Choroid plexus epithelial cell (primary cell): ENCODE measurements at regions not wholly inside any gene's neighbourhood (a gene's known extent, or its start where the extent isn't known, plus 50 kb on each side); places are given as distances from the start of the nearest gene placed in this dataset.
A peak's percentile ranks its signal among the peaks of the same experiment; 100 is the strongest.
"Not testable (repeated sequence)": the region's sequence is repeated elsewhere in the genome, so short reads cannot be mapped to it uniquely, and the experiment has no call there.

Experiments
- DNase-seq: peaks from one replicate; pipeline ENCODE4 v3.0.0-alpha.2; 2010; ENCODE audit warnings: low read depth
- H3K4me3 ChIP-seq: 2 replicates; pipeline ENCODE4 v1.5.1; 2011; ENCODE audit warnings: low read depth, mild to moderate bottlenecking, control low read depth, low read length, moderate library complexity
- CTCF ChIP-seq: conservative IDR thresholded peaks from 2 replicates; pipeline ENCODE4 v1.5.1; 2011; ENCODE audit warnings: low read depth, mild to moderate bottlenecking, control low read depth, inconsistent platforms, low read length, moderate library complexity

GRCh38 chr10:78236416-78237015 is 202.9 kb downstream of the RPS24 start:
- no peak overlapping the region for H3K4me3 ChIP-seq
- no peak for DNase-seq
- no peak for TF ChIP-seq CTCF

- not testable (repeated sequence) for DNase-seq, H3K4me3 ChIP-seq
These were observed 204.3 kb downstream of the RPS24 start for GRCh38 chr10:78237951-78238350.

- TF ChIP-seq CTCF = no peak
- H3K4me3 ChIP-seq = no peak overlapping the region
- DNase-seq = no peak
These were observed 213.6 kb downstream of the RPS24 start for GRCh38 chr10:78247266-78247665.

GRCh38 chr10:78247821-78248220 is 214.2 kb downstream of the RPS24 start:
- DNase-seq = no peak
- no peak for TF ChIP-seq CTCF
- H3K4me3 ChIP-seq = no peak overlapping the region

- H3K4me3 ChIP-seq = no peak overlapping the region
- TF ChIP-seq CTCF = no peak
- peak; percentile 46 for DNase-seq
These were observed 215.2 kb downstream of the RPS24 start for GRCh38 chr10:78248651-78249464.

- H3K4me3 ChIP-seq = no peak overlapping the region
- TF ChIP-seq CTCF = no peak
- no peak for DNase-seq
These were observed 216.0 kb downstream of the RPS24 start for GRCh38 chr10:78249690-78250089.

- no peak overlapping the region for H3K4me3 ChIP-seq
- no peak for TF ChIP-seq CTCF
- no peak for DNase-seq
These were observed 216.8 kb downstream of the RPS24 start for GRCh38 chr10:78250313-78251015.
